ENCODE measurements at regions not wholly inside any gene's neighbourhood (a gene's known extent, or its start where the extent isn't known, plus 50 kb on each side); places are given as distances from the start of the nearest gene placed in this dataset.

DNA sequence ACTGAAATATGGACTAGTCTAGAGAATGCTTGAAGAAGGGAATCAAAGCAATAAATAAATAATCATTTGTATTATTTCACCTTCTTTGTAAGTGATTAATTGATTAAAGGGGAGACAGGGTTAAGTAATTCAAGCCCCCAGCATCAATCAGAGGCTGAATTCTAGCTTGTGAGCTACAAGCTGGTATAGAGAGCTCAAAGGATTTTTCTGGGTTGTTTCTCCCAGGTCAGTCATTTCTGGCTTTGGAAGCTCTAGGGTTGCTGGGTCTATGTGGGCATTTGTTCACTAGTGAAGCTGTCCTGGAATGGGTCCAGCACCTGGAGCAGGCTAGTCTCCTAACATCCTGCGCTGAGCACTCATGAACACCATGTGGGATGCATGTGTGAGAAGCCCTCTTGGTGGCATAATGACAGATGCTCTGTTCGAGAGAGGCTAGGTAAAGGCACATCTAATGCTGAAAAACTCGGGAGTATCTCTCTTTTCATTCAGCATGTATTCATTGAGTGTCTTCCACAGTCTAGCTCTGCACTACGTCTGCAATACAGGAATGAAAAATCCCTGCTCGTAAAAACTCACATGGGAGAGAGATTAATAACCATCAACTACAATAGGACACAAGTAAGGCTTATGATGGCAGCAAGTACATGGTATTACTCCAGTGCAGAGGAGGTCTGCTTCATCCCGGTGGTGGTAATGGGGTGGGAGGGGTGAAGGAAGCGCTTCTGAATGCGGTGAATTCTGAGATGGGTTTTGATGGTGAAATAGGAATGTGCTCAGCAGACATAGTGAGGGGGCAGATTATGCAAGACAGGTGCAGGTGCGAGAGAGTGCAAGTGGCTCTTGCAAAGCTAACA lies 68.0 kb upstream of the NRP1 start (continued):
- TF ChIP-seq RAD21 (IDR thresholded peaks at IDR 0.05 in 1 of 2, conservative IDR thresholded peaks at IDR 0.05 in 1 of 2; ENCODE audit: low read depth in 2 of 2, low read length in 2 of 2), result no peak
- TF ChIP-seq, protein P1, sequence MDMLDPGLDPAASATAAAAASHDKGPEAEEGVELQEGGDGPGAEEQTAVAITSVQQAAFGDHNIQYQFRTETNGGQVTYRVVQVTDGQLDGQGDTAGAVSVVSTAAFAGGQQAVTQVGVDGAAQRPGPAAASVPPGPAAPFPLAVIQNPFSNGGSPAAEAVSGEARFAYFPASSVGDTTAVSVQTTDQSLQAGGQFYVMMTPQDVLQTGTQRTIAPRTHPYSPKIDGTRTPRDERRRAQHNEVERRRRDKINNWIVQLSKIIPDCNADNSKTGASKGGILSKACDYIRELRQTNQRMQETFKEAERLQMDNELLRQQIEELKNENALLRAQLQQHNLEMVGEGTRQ (IDR thresholded peaks at IDR 0.05; ENCODE audit: low read length), result no peak
- no peak for TF ChIP-seq MAFK (IDR thresholded peaks at IDR 0.05; ENCODE audit: low read depth, low read length)
- no peak for TF ChIP-seq EGR1 (IDR thresholded peaks at IDR 0.05; ENCODE audit: borderline replicate concordance, low read depth, low read length)
- no peak for TF ChIP-seq SUZ12 (IDR thresholded peaks at IDR 0.05; ENCODE audit: low read length)

Data from H1 (cell line).